GM18502 (cell line): ENCODE measurements at regions not wholly inside any gene's neighbourhood (a gene's known extent, or its start where the extent isn't known, plus 50 kb on each side); places are given as distances from the start of the nearest gene placed in this dataset.

Source experiments
- ATAC-seq: cut with Tn5 transposase; IDR thresholded peaks from one replicate; pipeline ENCODE4 v1.9.1; 2021; ENCODE audit warnings: mild to moderate bottlenecking; ENCODE audit not compliant: unreplicated experiment, poor library complexity

DNA sequence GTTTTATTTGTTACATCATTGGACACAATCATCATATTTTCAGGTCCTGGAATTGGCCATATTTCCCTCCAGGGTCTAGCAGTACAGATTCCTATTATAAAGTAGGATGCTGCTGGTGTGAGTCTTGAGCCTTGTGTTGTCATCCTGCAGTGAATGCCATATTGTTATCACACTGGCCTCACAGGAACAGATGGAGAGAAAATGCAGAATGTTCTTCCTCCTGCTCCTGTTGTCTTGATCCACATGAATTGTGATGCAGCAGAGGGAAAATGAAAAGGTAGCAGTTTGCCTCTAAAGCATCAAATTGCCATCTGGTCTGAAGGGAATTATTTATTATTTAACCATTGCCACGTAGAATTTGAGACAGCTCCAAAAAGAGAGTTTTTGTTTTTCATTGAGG is 248.6 kb downstream of the GPAM start:
- ATAC-seq: no peak

DNA sequence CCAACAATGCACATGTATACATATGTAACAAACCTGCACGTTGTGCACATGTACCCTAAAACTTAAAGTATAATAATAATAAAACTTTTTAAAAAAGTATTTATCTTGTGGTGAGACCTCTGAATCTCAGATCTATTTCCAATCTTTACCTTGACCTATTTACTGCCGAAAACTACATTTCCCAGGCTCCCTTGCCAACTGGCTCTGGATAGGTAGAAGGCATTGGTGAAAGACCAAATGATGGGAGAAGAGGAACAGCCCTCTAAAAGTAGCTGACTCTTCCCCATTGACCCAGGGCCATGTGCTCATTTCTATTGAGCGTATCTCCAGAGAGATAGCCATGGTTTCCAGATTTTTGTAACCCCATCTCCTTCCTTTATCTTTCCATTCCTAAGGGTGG is 247.4 kb downstream of the GPAM start:
- no peak for ATAC-seq

- ATAC-seq: no peak
Measured at GRCh38 chr10:111944331-111944730, 239.2 kb downstream of the GPAM start.

DNA sequence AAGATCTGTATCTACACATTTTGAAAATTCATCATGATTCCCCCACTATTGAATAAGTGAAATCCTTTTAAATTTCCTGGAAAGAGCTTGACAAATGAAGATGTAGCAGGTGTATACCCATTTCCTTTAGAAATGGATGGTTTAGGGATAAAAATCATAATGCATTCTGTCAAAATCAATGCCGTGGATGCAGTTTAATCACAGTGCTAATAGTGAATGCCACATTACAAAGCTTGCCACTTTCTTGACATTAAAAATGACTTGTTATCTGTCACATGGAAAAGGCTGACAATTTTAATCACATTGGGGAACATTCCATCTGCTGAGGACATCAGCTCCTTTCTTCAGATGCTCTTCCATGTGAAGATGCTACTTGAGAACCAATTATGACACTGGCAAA is 229.6 kb downstream of the GPAM start:
- no peak for ATAC-seq

DNA sequence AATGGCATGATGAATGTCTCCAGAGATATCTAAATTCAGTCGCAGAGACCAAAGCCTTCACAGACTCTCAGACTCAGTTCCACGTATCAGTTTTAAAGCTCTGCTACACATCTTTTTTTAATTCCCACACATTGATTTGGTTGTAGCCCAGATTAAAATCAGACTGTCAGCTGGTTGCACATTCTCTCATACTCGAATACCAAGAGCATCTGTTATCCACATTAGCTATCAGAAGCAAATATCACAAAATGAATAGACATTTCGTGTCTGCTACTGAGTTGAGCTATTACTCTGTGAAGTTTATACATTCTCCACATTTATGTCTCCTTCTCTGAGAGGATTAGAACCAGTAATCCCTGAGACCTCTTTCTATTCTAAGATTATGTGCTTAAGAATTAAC is 229.2 kb downstream of the GPAM start:
- no peak for ATAC-seq

- no peak for ATAC-seq
Measured at GRCh38 chr10:111956841-111957240, 226.7 kb downstream of the GPAM start.

DNA sequence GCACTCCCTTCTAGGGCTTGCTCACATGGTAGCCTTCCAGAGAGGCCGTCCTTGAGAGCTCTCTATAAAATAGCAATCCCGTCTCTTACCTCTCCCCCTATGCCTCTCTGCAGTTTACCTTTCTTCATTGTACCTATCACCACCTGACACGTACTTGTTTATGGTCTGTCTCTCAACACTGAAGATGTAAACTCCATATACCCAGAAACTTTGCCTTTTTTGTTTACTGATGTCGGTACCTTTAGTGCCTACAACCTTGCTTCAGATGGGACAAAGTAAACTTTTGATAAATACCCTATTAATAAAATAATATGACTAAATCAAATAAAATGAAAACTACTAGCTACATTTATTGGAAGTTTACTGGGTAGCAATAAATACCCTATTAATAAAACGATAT is 220.6 kb downstream of the GPAM start:
- no peak for ATAC-seq

DNA sequence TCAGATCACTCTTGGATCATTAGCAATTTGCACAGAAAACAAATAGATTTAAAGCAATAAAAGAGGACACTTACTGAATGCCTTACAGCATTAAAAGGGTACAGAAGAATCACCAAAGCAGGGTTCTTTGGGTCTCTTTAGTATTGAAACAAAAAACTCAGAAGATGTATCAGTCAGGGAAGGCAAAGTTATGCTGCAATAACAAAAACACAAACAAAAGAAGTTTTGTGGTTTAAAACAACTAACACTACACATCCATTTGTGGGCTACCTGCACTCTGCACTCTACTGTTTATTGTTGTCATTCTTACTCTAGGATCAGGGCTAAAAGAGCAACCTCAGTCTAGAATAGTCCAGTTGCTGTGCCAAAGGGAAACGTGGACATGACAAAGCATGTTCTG is 216.4 kb downstream of the GPAM start:
- no peak for ATAC-seq

DNA sequence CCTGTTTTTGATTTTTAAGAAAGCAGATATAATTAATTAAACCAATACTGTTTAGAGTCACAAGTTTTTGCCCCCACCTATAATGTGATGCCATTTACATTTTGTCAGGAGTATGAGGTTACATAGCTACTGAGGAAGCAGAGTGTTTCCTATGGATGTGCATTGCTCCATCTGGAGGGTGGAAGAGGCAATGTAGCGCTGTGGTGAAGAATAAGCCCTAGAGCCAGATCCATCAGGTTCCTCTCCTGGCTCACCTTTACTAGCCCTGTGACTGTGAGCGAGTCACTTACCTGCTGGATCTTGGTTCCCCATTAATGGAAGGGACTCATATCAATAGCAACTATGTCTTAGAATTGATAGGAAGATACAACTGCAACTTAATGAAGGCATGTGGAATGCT is 216.0 kb downstream of the GPAM start:
- no peak for ATAC-seq

- no peak for ATAC-seq
Measured at GRCh38 chr10:111968647-111969046, 214.9 kb downstream of the GPAM start.

DNA sequence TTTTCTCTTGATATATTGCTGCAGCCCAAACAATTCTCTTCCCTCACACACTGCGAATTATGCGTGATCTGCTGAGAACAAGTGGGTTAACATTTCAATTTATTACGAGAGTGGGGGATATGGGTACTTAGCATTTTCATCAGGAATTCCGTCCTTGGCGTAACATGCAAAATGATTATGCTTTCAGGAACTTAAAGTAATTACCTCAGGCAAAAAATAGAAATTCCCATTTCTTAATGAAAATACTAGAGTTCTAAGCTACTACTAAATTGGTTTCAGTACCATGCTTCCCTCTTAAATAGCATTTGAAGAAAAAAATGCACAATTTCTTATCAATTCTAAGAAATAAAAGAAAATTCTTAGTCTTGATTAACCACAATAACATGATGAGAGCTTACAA is 213.5 kb downstream of the GPAM start:
- ATAC-seq: no peak

DNA sequence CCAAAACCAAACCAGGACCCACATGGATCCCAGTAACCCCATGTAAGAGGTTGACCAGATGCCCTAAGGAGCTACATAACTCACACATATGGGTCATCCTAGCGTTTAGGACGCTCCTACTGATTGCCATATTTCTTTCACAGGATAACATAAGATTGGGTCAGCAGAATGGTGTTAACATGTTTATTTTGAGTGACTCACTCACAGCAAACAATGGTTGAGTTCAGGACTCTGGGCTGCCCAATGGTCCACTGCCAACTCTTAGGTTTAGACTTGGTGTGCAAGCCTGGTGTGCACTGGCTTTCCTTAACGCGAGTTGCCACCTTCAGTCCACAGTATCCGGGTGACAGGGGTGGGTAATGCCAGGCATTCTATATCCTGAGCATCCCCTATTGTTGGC is 211.5 kb downstream of the GPAM start:
- ATAC-seq: no peak

DNA sequence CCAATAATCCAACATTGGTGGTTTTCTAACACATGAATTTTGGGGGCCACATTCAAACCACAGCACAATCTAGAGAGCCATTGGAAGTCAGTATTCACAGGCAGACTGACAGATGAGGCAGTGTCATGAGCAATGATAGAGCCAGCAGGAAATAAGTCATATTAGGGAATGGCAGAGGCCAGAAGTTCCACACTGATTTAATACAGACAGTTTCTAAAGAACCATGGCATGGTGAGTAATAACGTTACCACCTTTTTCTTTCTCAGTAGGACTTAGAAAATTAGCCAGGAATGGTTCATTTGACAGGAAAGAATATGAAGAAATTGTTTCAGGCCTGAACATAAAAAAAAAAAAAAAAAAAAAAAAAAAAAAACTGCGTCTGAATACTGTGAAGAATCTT is 210.3 kb downstream of the GPAM start:
- no peak for ATAC-seq

DNA sequence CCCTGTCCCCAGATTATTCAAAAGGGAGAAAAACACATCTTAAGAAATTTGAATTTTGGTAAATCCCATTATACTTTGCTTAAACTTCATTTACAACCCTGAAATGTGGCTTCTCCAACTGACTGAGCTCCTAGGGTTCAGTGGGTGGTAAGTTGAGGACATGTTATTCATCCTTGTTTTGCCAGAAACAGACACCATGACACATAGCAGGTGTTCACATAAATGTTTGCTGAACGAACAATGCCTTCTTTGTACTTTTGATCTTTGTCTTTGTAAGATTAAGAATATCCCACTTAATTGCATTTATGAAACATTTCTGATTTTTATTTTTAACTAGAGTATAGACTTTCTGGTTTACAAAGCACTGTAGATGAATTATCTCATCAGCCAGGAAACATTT is 209.7 kb downstream of the GPAM start:
- ATAC-seq: no peak

DNA sequence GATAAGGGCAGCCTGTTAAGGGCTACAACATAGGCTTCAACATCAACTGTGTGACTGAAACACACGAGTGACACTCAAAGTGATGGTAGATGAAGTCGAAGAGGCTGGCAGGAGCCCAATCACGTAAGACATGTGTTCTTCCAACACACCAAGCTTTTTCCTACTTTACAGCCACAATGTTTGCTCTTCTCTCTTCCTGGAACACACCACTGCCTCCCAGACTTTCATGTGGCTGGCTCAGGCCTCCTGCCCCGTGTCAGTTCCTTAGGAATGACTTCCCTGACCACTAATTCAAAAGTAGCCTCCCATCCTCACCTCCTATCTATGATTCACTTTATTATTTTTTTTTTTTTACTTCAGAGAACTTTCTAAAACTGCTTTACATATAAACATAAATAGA is 209.2 kb downstream of the GPAM start:
- ATAC-seq: no peak

- no peak for ATAC-seq
Measured at GRCh38 chr10:111976557-111976956, 207.0 kb downstream of the GPAM start.

- ATAC-seq: no peak
Measured at GRCh38 chr10:111984057-111984456, 199.5 kb downstream of the GPAM start.

- no peak for ATAC-seq
Measured at GRCh38 chr10:111986079-111986478, 197.5 kb downstream of the GPAM start.

GRCh38 chr10:111988646-111989045 is 194.9 kb downstream of the GPAM start:
- ATAC-seq: no peak

DNA sequence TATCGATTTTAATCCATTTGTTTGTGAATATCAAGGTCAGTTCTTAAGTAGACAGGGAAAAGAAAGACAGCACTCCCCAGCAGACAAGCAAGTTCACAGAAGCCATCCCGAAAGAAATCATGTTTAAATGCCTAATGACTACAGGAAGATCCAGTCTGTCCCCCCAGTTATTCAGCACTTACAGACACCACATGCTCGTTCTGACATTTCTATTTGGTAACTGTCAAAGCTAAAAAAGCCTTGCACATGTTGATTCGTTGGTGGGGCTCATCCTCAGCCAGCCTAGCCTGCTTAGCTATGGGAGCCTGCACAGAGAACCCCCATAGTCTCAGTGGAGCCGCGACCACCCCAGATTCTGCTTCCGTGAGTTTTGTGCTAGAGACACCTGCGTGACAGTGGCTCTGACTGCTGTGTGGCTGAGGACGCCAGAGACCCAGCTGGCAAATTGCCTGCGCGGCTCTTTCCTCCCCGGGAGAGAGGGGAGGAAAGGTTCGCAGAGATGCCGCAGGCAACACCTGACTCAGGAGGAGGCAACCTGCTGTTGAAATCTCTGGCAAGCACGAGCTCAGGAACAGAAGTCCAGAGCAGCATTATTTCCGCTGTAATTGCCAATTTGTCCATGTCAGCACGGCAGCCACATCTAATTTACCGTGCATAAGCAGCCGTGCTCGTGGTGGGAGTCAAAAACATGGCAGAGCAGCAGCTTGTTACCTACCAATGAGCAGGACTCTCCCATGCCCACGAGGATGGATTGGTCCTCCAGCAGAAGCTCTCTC is 194.2 kb downstream of the GPAM start:
- no peak for ATAC-seq

DNA sequence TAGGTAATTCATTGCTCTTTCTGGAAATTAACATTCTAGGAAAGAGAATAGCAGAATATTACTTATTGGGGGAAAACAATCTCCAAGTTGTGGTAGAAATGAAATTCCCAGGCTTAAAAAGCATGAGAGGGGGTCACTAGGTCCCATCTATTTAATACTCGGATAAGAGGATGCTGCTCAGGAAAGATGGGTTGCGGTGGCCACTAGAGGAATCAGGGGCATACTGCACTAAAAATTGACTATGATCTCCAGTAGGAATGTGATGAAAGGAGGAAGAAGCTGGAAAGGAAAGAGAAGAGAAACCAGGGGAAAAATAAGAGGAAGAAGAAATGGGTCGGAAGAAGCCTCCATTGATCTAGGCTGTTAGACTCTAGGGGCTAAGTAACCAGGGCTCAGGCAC is 192.8 kb downstream of the GPAM start:
- no peak for ATAC-seq

- no peak for ATAC-seq
Measured at GRCh38 chr10:111993321-111993720, 190.2 kb downstream of the GPAM start.
